KBM-7 (cell line): ENCODE measurements at regions not wholly inside any gene's neighbourhood (a gene's known extent, or its start where the extent isn't known, plus 50 kb on each side); places are given as distances from the start of the nearest gene placed in this dataset.
"Not testable (repeated sequence)": the region's sequence is repeated elsewhere in the genome, so short reads cannot be mapped to it uniquely, and the experiment has no call there.

ENCODE experiments used
- DNase-seq: peaks from one replicate; pipeline ENCODE4 v3.0.0-alpha.2; 2015
- in situ Hi-C: fragments of 300-500 bp; cut with MboI; formaldehyde crosslinking; loops from 2 replicates; pipeline ENCODE4 v1.14.3; 2020; ENCODE audit warnings: low sequenced_read_pairs, low pct_unique_long_range_greater_than_20kb, mixed read lengths

DNA sequence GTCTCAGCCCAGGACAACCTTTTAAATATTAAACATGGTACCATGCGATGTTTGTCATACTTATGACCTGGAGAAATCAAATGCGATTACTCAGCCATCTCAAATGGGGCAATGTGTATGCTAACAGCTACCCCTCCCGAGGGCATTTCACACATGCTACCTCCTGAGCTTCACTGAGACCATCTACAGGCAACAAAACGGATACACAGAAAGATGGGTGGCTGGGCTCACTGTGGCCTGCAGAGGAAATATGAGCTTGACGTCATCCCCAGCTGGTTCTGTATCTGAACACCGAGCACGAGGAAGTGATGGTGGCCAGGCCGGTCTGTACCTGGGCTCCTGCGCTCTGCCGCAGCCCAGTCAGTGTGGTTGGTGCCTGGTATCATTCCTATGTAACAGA is 374.3 kb downstream of the RPS24 start:
- DNase-seq: no peak
- in situ Hi-C loops: no loop called here

DNA sequence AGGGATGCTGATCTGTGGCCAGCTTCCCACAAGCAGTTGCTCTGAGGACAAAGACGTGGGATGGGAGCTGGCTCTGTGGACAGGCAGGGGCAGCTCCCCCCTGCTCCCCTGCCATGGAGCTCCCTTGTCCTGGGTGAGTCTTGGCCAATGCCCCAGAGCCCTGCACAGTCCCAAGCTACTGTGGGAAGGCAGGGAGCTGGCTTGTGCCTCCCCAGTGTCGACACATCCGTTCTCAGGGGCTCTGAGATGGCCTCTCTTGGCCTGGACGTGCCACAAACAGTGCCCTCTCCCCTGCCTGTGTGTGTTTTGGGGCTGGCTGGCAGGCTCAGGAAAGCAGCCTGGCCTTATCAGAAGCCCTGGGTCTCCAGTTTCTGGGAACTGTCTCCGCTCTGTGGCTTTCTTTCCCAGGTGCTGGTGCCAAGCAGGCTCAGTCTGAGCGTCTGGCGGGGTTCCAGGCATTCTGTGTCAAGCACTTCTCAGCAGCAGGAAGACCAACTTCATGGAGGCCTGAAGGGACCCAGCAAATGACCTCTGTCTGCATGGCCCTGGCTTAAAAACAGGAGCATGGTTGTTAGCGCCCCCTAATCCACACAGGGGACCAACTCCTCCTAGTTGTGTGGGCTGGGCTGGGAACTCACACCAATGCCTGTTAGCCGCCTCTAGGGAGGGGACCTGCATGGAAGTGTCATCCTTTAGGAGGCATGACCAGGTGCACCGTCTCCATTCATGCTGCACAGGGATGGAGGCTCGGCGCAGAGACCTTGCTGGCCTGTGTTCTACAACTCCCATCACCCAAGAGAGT is 375.2 kb downstream of the RPS24 start:
- DNase-seq: no peak
- in situ Hi-C loops: no loop called here

DNA sequence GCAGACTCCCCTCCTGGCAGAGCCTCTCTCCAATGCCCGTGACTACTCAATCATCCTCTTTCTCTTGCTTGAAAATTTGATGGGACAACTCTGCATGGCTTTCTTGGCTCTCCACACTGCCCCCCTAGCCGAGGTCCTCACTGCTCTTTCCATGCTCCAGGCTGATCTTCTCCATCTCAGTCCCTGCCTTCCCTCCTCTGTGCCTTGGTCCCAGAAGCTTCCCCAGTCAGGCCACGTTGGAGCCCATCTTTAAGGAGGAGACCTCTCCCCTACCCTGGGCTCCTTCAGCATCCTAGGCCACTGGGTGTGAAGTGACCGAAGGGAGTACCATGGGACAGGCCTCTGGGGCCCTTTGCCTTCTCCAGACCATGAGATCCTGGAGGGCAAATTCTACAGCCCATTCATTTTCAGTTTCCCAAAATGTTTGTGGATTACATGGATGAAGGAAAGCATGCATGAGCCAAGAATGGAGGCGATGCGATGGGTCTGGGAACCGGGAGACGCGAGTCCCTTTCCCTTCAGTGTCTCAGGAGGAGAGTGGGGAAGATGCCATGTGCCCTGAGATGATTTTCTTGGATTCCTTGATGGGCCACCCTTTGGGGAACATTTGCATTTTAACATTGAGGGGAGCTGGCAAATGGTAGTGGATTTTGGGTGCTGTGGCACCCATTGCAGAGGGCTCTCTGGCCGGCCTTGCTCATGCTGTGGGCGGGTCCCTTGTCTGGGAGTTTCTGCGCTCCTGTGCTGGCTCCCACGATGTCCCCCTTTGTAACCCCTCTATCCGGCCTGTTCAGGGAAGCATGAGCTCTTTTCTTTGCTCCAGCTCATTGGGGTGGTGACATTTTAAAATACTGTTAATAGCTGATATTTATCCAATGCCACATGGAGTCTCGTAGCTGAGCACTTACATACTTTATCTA is 376.6 kb downstream of the RPS24 start:
- no peak for DNase-seq
- in situ Hi-C loops: no loop called here

DNA sequence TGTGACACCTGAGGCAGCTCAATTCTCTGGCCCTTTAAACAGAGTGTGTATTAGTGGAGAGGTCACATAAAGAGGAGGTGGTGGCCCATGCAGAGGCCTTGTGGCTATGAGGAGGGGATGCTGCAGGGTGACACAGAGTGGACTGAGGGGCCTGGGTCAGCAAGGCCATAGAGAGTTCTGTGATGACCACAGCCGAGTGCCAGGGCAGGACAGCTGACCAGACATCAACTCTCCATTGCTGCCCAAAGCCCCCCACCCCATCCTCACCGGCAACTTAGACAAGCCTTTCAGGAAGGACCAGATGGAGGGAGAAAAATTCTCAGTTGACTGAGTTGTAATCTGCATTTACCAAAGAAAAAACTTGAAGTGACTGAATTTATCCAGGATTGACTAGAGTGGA is 378.1 kb downstream of the RPS24 start:
- in situ Hi-C loops: no loop called here
- no peak for DNase-seq

DNA sequence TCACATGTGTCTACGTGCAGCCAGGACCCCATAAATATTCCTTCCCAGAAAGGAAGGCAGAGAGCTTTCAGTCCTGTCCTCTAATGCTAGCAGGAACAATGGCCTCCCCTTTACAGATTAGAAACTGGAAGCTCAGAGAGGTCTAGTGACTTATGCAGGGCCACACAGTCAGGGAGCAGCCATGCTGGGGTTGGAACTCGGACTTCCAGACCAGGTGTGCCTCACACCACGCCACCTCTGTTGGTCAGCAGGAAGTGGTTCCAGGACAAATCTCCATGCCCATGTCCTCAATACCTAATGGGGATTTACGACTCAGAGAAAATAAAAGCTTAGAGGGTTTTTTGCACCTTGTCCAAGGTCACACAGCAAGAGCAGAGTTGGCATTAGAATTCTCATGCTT is 378.9 kb downstream of the RPS24 start:
- DNase-seq: no peak
- in situ Hi-C loops: no loop called here

DNA sequence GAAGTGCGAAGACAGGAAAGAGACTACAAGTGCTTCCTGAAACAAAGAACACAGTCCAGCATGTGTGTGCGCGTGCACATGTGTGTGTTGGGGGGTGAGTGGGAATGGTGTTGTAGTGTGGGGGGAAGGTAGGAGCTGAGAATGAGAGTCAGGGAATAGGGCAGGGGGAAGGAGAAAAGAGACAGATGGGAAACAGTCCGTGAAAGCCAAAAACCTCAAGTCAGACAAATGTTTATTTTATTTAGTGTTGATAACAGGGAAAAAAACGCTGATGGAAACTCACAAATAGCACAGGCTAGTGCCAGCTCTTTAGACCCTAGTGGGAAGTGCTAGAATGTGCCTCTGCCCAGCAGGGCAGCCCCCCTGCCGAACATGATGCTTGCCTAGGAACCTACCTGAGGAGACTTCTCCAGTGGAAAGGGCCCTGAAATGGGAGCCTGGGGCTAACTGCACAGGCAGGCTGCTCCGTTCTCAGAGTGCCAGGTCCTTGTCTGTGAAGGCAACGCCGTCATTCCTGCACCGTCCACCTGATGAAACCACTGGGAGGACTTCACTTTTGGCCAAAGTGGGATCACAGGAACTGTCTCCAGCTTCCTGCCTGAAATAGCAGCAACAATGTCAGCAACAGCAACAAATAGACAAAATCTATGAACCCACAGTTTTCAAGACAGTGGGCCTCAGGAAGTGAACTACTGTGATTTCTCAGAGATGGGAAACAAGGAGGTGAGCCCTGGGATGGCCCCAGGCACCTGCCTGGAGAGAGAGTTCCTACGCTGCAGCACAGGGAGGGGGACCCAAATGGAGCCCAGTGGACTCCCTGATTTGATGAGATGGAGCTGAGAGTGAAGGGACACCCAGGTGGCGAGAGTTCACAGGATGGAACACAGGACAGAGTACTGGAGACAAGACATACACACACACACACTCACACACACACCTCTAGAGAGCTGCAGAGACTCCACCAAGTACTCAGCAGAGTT is 379.7 kb downstream of the RPS24 start:
- in situ Hi-C loops: no loop called here

DNA sequence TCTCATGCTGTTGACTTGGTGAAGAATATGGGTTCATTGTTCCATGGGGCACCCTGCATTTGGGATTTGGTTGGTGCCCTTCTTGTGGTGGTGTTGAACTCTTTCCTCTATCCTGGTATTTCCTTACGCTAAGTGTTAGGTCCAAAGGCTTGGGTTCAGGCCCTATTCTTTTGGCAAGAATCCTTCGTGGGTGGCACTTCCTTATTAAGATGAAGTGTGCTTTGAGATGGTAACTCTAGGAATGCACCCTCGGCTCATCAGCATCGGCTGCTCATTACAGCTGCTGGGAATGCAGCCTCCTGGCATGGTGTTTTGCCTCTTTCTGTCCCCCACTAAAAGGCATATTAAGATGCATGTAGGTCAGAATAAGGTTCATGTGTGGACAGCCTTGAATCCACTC is 380.7 kb downstream of the RPS24 start:
- in situ Hi-C loops: no loop called here
- no peak for DNase-seq

More for the DNA sequence above, 379.7 kb downstream of the RPS24 start:
- DNase-seq: no peak

DNA sequence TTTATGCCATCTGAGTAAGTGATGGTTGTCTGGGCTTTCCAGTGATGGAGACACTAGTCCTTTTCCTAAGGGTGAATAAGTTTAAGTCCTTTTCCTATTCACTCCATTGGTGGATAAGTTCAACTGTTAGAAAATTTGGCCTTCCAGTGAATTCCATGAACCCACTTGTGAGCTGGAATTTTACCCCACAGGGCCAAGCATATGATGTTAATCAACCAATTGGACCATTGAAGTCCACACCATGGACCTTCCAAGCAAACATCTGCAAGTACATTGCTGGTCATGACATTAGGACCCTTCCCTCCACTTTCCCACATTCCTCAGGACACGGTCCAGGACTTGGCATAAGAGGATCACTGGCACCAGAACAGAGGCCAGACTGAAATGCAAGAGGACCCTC is 381.4 kb downstream of the RPS24 start:
- no peak for DNase-seq
- in situ Hi-C loops: no loop called here

DNA sequence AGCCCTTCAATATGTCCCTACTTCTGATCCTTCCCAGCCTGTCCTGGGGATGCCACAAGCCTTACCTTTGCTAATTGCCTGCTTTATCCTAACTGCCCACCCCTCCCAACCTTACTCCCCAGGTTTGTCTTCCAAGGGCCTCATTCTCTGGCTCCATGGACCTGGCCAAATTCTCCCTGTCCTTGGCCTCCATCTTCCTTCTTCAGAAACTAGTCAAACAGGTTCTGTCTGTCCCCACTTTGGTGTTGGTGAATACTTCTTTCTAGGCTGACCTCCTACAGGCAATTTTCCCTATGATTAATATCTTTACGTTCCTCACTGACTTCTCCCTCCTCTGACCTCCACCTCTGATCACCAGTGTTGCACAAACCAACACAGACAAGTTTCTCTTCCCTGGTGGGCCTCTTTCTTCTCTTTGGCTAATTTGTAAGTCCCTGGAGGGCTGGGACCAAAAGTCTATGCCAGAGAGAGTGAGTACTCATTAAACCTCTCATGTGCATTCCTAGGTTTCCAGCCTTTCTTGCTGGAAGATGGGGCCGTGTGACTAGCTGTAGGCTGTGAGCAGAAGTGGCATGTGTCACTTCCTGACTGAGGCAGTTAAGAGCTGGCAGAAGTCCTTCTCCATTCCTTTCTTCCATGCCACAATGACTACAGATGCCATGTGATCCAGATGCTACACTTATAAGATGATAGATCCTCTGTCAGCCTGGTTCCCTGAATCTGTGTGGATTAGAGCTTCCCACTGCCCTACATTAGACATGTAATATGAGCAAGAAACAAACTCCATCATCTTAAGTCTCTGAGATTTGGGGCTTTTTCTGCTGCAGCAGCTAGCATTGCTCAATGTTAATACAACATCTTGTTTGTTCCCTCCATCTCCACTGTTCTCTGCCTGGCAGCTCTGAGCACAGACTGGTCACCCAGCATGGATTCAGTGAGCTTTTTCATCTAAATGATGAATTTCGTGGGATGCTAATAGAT is 382.7 kb downstream of the RPS24 start:
- no peak for DNase-seq
- in situ Hi-C loops: no loop called here

DNA sequence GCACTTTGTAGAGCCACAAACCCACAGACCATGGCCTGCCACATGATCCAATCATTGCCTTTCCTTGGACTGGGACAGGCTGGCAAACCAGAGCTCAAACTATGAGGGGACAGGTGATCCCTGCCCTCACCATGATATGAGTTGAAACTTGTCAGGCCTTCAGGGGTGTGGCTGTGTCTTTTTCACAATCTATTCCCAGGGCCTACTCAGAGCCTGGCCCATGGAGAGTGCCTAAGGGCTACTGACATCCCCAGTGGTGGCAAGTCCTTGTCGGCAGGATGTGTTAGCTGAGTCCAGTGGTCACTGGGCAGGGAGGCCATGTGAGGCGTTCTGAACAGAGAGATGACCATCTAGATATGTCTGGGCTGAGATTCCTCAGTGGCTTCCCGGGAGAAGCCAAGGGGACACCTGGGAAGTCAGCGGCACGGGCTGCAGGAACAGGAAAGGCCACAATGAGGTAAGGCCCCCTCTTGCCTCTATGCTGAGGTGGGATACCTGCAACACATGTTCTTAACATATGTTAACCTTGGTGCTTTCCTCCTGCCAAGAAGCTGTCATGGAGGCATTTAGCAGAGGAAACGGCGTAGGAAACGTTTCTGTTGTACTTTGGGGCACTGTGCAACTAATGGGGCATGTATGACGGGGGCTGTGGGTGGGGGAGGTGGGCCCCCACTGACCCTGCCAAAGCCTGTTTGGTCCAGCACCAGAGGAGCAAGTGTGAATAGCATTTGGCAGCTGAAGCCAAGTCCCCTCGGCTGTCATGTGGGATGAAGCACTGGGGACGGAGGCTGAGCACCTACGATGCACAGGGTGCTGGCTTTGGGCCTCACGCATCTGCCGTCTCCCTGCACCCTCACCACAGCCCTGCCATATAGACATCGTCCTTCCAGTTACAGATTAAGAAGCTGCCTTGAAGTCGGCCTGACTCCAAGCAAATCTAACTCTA is 384.0 kb downstream of the RPS24 start:
- DNase-seq: no peak
- in situ Hi-C loops: no loop called here

DNA sequence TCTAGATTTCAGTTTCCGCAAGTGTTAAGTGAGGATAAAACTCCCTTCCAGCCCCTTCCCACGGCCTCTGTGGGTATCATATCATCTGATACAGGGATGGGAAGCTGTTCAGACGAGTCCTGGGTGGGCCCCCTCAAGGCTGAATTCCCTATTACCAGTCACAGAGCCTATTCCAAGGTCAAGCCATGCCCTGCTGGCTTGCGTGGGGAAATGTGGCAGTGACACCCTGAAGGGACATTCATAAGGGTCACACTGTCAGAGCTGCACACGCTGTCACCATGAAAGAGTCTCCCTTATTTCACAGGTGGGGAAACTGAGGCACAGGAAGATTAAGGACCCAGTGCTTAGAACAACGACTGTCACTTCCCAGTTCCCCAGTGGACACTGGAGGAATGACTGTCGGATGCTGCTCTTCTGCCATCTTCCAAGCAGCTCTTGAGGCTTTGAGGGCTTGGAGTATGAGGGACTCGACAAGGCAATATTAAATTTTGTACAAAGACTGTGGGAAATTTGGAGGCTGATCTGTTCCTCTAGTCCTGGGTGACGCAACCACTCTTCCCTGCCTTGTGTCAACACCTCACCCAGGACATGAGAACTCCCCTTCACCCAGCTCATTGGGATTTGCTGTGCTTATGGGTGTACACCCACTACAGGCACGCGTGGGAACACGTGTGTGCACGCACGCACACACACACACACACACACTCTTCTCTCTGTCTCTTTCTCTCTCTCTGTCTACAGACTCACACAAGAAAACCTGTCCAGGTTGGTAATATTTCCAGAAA is 386.0 kb downstream of the RPS24 start:
- no peak for DNase-seq
- in situ Hi-C loops: no loop called here

DNA sequence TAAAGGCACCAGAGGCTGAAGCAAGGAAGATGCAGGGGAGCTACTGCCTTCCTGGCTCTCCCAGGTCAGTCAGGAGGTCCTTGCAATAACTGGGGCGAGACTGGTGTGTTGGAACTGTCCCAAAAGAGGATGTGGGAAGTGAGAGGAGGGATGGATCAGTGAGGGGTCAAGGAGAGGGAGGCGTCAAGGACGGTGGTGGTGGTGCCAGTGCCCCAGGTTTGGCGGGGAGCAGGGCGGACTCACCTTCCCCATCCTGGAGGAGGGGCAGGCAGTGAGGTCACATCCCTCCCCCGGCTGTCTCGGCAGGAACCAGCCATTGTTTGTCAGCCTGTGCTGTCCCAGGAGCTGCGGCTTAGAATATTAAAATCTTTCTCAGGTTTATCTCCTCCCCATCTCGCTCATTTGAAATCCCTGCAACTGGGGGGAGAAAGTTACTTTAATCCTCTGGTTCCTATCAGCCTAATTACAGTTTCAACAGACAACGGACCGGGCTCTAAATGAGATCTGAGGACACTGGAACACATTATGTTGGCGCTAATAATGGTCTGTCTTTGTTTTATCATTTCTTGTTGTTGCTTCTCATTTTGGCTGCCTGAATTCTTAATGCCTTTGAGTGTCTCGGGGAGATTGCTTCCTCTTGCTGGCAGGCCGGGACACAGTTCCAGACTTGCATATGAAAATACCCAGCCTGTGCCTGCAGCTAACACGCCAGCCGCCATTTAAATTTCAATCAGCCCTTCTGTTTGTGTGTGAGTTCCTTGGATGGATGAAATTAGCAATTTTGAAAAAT is 387.5 kb downstream of the RPS24 start:
- in situ Hi-C loops: no loop called here
- no peak for DNase-seq

DNA sequence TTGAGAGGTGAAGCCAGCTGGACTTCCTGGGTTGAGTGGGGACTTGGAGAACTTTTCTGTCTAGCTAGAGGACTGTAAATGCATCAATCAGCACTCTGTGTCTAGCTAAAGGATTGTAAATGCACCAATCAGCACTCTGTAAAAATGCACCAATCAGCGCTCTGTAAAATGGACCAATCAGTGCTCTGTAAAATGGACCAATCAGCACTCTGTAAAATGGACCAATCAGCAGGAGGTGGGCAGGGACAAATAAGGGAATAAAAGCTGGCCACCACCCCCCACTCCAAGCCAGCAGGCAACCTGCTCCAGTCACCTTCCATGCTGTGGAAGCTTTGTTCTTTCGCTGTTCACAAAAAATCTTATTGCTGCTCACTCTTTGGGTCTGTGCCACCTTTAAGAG is 390.4 kb downstream of the RPS24 start:
- DNase-seq, in situ Hi-C loops: not testable (repeated sequence)

DNA sequence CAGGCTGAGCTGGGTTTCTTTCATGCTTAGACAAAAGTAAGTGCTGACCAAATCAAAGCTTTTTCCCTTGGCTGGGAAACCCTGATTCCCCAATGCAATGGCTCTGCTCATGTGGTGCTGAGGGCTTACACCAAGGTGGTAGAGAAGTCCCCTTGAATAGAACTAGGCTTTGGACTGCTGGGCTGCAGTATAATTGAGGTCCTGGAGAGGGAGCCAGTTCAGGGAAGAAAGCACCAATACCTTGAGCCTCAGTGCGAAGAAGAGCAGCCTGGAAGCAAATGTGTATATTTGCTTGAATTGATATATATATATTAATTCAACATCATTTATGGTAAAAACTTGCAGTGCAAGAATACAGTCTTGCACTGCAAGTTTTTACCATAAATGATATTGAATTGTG is 391.1 kb downstream of the RPS24 start:
- peak; percentile 25 for DNase-seq
- in situ Hi-C loops: no loop called here

DNA sequence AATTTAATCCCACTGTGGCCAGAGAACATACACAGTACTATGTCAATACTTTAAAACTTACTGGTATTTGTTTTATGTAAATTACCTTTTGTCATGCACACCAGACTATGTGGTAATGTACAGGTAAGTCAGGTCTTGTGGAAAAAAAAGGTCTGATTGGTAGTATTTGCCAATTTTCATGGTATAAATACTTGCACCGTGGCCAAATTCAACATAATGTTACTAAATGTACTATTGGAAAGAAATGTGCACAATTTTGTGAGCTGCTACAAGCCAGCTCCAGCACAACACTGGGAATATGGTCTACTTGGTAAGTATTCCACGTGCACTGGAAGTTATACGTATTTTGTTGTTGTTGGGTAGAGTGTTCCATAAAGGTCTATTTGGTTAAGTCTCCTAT is 392.5 kb downstream of the RPS24 start:
- in situ Hi-C loops: no loop called here
- no peak for DNase-seq
